Spleen (tissue), 11 donors: ENCODE measurements at regions not wholly inside any gene's neighbourhood (a gene's known extent, or its start where the extent isn't known, plus 50 kb on each side); places are given as distances from the start of the nearest gene placed in this dataset.

Source experiments
- DNase-seq: peaks from one replicate; pipeline ENCODE4 v3.0.0-alpha.2; 2020
- H3K27ac ChIP-seq, 8 donors: fragments of 200-600 bp; sonication (generic) in 7 of 8; 1 replicate in 4 of 8; 2 replicates in 4 of 8; pipeline versions ENCODE4 v1.5.0 to v1.8.0; 2016 to 2021; ENCODE audit warnings: inconsistent platforms in 4 of 8, mild to moderate bottlenecking in 4 of 8, moderate library complexity in 1 of 8
- H3K27me3 ChIP-seq, 7 donors: fragments of 200-600 bp; sonication (generic) in 6 of 7; replicated peaks in 1 of 7; 1 replicate in 4 of 7; 2 replicates in 3 of 7; pipeline versions ENCODE4 v1.5.0 to v1.8.0; 2016 to 2021; ENCODE audit warnings: inconsistent platforms in 3 of 7, mild to moderate bottlenecking in 1 of 7
- H3K36me3 ChIP-seq, 6 donors: fragments of 200-600 bp; sonication (generic) in 5 of 6; 1 replicate in 4 of 6; 2 replicates in 2 of 6; pipeline versions ENCODE4 v1.5.0 to v1.8.0; 2016 to 2021; ENCODE audit warnings: inconsistent platforms in 2 of 6
- H3K4me1 ChIP-seq, 6 donors: fragments of 200-600 bp; sonication (generic) in 5 of 6; 1 replicate in 3 of 6; 2 replicates in 3 of 6; pipeline versions ENCODE4 v1.5.0 to v1.8.0; 2016 to 2021; ENCODE audit warnings: inconsistent platforms in 3 of 6
- H3K4me3 ChIP-seq, 8 donors: fragments of 200-600 bp; sonication (generic) in 7 of 8; 1 replicate in 4 of 8; 2 replicates in 4 of 8; pipeline versions ENCODE4 v1.5.0 to v1.8.0; 2016 to 2021; ENCODE audit warnings: inconsistent platforms in 4 of 8, mild to moderate bottlenecking in 4 of 8, moderate library complexity in 2 of 8
- H3K9me3 ChIP-seq, 8 donors: fragments of 200-600 bp; sonication (generic) in 7 of 8; 1 replicate in 4 of 8; 2 replicates in 4 of 8; pipeline versions ENCODE4 v1.5.0 to v1.8.0; 2016 to 2021; ENCODE audit warnings: inconsistent platforms in 4 of 8
- POLR2A ChIP-seq, 3 donors: fragments of 450-650 bp; IDR thresholded peaks; one replicate each; pipeline ENCODE4 v1.5.1; 2017; ENCODE audit warnings: antibody characterized with exemption in 3 of 3, mild to moderate bottlenecking in 1 of 3
- POLR2AphosphoS5 ChIP-seq, 3 donors: sonication (generic); formaldehyde crosslinking; IDR thresholded peaks; one replicate each; pipeline ENCODE4 v1.5.1; 2017; ENCODE audit warnings: antibody characterized with exemption in 3 of 3
- whole genome bisulfite sequencing, 5 donors: extraction: QIAGEN DNeasy Blood & Tissue Kit in 3 of 5; methylation state at CpG; one replicate each; pipeline versions ENCODE4 v1.1.5 to v1.1.7; 2013 to 2018; 5-methylcytosine and 5-hydroxymethylcytosine counted together
- intact Hi-C: fragments of 100-400 bp; cut with DNase I; formaldehyde crosslinking; loops from one replicate; pipeline ENCODE4 v1.15.0; 2023; ENCODE audit warnings: low total_unique reads
- TF ChIP-seq, protein P1 (sequence below), 11 experiments: fragments of 200-600 bp in 7 of 11; fragments of 450-650 bp in 4 of 11; sonication (generic) in 4 of 11; IDR thresholded peaks in 8 of 11; conservative IDR thresholded peaks in 3 of 11; 1 replicate in 7 of 11; 2 replicates in 4 of 11; pipeline versions ENCODE4 v1.4.0 to v1.8.0; 2016 to 2021; ENCODE audit warnings: antibody characterized with exemption in 11 of 11, inconsistent platforms in 4 of 11, mild to moderate bottlenecking in 1 of 11
- donor health status: healthy with polysubstance abuse.
- donor health status: DM: no; HTN: no; CAD: no; lungs with moderate emphysema.
- donor health status: DM: no; HTN: no; CAD: no.
- donor health status: Bipolar disorder and iron deficiency.
- donor health status: healthy.
- donor health status: DM: no; HTN: no; CAD: no.
- donor health status: DM: yes; HTN: yes; CAD: no.

GRCh38 chr15:95988574-95988887, 342.0 kb upstream of the NR2F2 start:
- no peak overlapping the region for H3K4me3 ChIP-seq
- no peak for TF ChIP-seq POLR2AphosphoS5 (IDR thresholded peaks at IDR 0.05)
- TF ChIP-seq POLR2A (IDR thresholded peaks at IDR 0.05): no peak
- TF ChIP-seq, protein P1, sequence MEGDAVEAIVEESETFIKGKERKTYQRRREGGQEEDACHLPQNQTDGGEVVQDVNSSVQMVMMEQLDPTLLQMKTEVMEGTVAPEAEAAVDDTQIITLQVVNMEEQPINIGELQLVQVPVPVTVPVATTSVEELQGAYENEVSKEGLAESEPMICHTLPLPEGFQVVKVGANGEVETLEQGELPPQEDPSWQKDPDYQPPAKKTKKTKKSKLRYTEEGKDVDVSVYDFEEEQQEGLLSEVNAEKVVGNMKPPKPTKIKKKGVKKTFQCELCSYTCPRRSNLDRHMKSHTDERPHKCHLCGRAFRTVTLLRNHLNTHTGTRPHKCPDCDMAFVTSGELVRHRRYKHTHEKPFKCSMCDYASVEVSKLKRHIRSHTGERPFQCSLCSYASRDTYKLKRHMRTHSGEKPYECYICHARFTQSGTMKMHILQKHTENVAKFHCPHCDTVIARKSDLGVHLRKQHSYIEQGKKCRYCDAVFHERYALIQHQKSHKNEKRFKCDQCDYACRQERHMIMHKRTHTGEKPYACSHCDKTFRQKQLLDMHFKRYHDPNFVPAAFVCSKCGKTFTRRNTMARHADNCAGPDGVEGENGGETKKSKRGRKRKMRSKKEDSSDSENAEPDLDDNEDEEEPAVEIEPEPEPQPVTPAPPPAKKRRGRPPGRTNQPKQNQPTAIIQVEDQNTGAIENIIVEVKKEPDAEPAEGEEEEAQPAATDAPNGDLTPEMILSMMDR (IDR thresholded peaks at IDR 0.05 in 8 of 11, conservative IDR thresholded peaks at IDR 0.05 in 3 of 11): no peak
- H3K27ac ChIP-seq: peak overlapping the region in 2 of 8 donors; percentile 3 to 4
- intact Hi-C loops: no loop called here
- WGBS, 5 donors: 68 to 75% (median 69%) methylated on average over 4 of the region's 4 CpGs
- no peak for DNase-seq
- no peaks in the 10 kb centered on the region for H3K9me3 ChIP-seq
- H3K27me3 ChIP-seq: no peaks in the 10 kb centered on the region
- H3K36me3 ChIP-seq: no peaks in the 10 kb centered on the region
- no peaks in the 10 kb centered on the region for H3K4me1 ChIP-seq

DNA sequence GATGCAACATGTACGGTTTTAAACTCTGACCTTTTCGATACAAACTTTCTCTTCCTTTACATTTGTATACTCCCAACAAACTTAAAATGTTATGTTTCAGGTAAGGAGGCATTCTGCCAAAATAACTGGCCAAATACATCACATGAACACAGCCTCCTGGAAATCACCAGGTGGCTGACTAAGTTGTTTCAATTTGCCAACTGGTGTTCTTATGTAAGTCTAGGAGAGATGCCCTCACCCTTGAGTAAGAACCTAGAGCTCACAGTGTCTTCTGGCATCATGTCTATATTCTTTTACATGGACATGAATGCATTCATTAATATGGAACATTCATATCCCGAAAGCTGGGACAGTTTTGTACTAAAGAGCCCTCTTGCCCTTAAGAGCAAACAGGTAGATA, 341.1 kb upstream of the NR2F2 start:
- H3K4me3 ChIP-seq: no peak overlapping the region
- TF ChIP-seq POLR2A (IDR thresholded peaks at IDR 0.05): no peak
- TF ChIP-seq, protein P1 (IDR thresholded peaks at IDR 0.05 in 8 of 11, conservative IDR thresholded peaks at IDR 0.05 in 3 of 11): no peak
- TF ChIP-seq POLR2AphosphoS5 (IDR thresholded peaks at IDR 0.05): no peak
- intact Hi-C loops: no loop called here
- no peaks in the 10 kb centered on the region for H3K36me3 ChIP-seq
- DNase-seq: no peak
- H3K9me3 ChIP-seq: no peaks in the 10 kb centered on the region
- H3K4me1 ChIP-seq: no peaks in the 10 kb centered on the region
- no peak overlapping the region for H3K27ac ChIP-seq
- peaks cover 0 to 8% (median 0%) of the 10 kb centered on the region in 7 donors for H3K27me3 ChIP-seq
- 87 to 98% (median 92%) methylated on average over 3 of the region's 3 CpGs for WGBS, 5 donors

DNA sequence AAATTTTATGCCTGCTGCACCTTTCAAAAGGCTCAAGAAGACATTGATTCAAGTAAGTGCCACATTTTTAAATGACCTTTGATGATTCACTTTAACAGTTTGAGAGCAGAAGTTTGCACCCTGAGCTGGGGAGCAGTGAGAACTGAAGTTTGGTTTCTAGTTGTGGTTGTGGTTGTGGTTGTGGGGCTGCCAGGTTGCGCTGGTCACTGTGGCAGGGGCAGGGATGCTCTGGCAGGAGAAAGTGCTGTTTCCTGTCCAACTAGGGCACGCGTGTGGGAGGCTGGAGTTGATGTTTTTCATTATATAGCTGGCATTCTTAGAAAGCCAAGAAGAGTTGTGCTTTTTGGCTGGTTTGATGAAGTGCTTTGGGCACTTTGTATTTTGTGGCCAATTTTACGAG, 339.7 kb upstream of the NR2F2 start:
- H3K27ac ChIP-seq: no peak overlapping the region
- WGBS, 5 donors: 63 to 73% (median 66%) methylated on average over 4 of the region's 4 CpGs
- no peak for DNase-seq
- H3K27me3 ChIP-seq: peaks cover 0 to 10% (median 0%) of the 10 kb centered on the region in 7 donors
- no peaks in the 10 kb centered on the region for H3K4me1 ChIP-seq
- intact Hi-C loops: no loop called here
- H3K36me3 ChIP-seq: no peaks in the 10 kb centered on the region
- TF ChIP-seq, protein P1 (IDR thresholded peaks at IDR 0.05 in 8 of 11, conservative IDR thresholded peaks at IDR 0.05 in 3 of 11): no peak
- TF ChIP-seq POLR2A (IDR thresholded peaks at IDR 0.05): no peak
- no peak for TF ChIP-seq POLR2AphosphoS5 (IDR thresholded peaks at IDR 0.05)
- no peak overlapping the region for H3K4me3 ChIP-seq
- H3K9me3 ChIP-seq: no peaks in the 10 kb centered on the region

GRCh38 chr15:95994418-95994817, 336.1 kb upstream of the NR2F2 start:
- no peak overlapping the region for H3K4me3 ChIP-seq

More at GRCh38 chr15:95994418-95994817, 336.1 kb upstream of the NR2F2 start:
- intact Hi-C loops: no loop called here
- 86 to 92% (median 89%) methylated on average over 4 of the region's 4 CpGs for WGBS, 5 donors
- TF ChIP-seq, protein P1 (IDR thresholded peaks at IDR 0.05 in 8 of 11, conservative IDR thresholded peaks at IDR 0.05 in 3 of 11): no peak
- TF ChIP-seq POLR2A (IDR thresholded peaks at IDR 0.05) (no peak), POLR2AphosphoS5 (IDR thresholded peaks at IDR 0.05) (no peak)
- peaks cover 0 to 10% (median 0%) of the 10 kb centered on the region in 7 donors for H3K27me3 ChIP-seq
- no peak for DNase-seq
- no peaks in the 10 kb centered on the region for H3K9me3 ChIP-seq
- H3K36me3 ChIP-seq: no peaks in the 10 kb centered on the region
- H3K27ac ChIP-seq: no peak overlapping the region
- H3K4me1 ChIP-seq: no peaks in the 10 kb centered on the region
